T-helper 1 cell treated with Interleukin-12 subunit alpha and Interleukin-12 subunit beta and Interleukin-4 antibody, amounts not matched to agents 30 ng/mL and 1 ng/mL, for 36 hours (primary cell): ENCODE measurements at regions not wholly inside any gene's neighbourhood (a gene's known extent, or its start where the extent isn't known, plus 50 kb on each side); places are given as distances from the start of the nearest gene placed in this dataset.

ENCODE experiments used
- intact Hi-C: fragments of 100-400 bp; cut with micrococcal nuclease; formaldehyde crosslinking; loops from one replicate; pipeline ENCODE4 v1.15.1; 2024

- intact Hi-C loops: no loop called here
These were observed 112.1 kb upstream of the CNTNAP4 start for GRCh38 chr16:76164970-76165558.

- intact Hi-C loops: no loop called here
These were observed 101.5 kb upstream of the CNTNAP4 start for GRCh38 chr16:76175718-76176117.

- intact Hi-C loops: no loop called here
These were observed 101.0 kb upstream of the CNTNAP4 start for GRCh38 chr16:76176153-76176552.

GRCh38 chr16:76176616-76177015, 100.6 kb upstream of the CNTNAP4 start:
- intact Hi-C loops: no loop called here

GRCh38 chr16:76182041-76182635, 95.1 kb upstream of the CNTNAP4 start:
- intact Hi-C loops: no loop called here

- intact Hi-C loops: no loop called here
These were observed 93.6 kb upstream of the CNTNAP4 start for GRCh38 chr16:76183647-76184046.

- intact Hi-C loops: no loop called here
These were observed 87.1 kb upstream of the CNTNAP4 start for GRCh38 chr16:76190057-76190456.

- intact Hi-C loops: no loop called here
These were observed 86.7 kb upstream of the CNTNAP4 start for GRCh38 chr16:76190480-76190879.

GRCh38 chr16:76193906-76194615, 83.1 kb upstream of the CNTNAP4 start:
- intact Hi-C loops: no loop called here

GRCh38 chr16:76194616-76195015, 82.6 kb upstream of the CNTNAP4 start:
- intact Hi-C loops: no loop called here

GRCh38 chr16:76195056-76195455, 82.1 kb upstream of the CNTNAP4 start:
- intact Hi-C loops: no loop called here

- intact Hi-C loops: no loop called here
These were observed 81.6 kb upstream of the CNTNAP4 start for GRCh38 chr16:76195648-76196047.

GRCh38 chr16:76197900-76198299, 79.3 kb upstream of the CNTNAP4 start:
- intact Hi-C loops: no loop called here

- intact Hi-C loops: no loop called here
These were observed 77.5 kb upstream of the CNTNAP4 start for GRCh38 chr16:76199681-76200220.

GRCh38 chr16:76201385-76201784, 75.8 kb upstream of the CNTNAP4 start:
- intact Hi-C loops: no loop called here

- intact Hi-C loops: no loop called here
These were observed 73.0 kb upstream of the CNTNAP4 start for GRCh38 chr16:76204249-76204648.

- intact Hi-C loops: no loop called here
These were observed 69.9 kb upstream of the CNTNAP4 start for GRCh38 chr16:76207270-76207669.

GRCh38 chr16:76210157-76210556, 67.0 kb upstream of the CNTNAP4 start:
- intact Hi-C loops: no loop called here

GRCh38 chr16:76213860-76214259, 63.3 kb upstream of the CNTNAP4 start:
- intact Hi-C loops: no loop called here

GRCh38 chr16:76214856-76215255, 62.3 kb upstream of the CNTNAP4 start:
- intact Hi-C loops: no loop called here

- intact Hi-C loops: no loop called here
These were observed 55.1 kb upstream of the CNTNAP4 start for GRCh38 chr16:76222087-76222486.

- intact Hi-C loops: no loop called here
These were observed 54.3 kb upstream of the CNTNAP4 start for GRCh38 chr16:76222853-76223252.

GRCh38 chr16:76226011-76226410, 51.2 kb upstream of the CNTNAP4 start:
- intact Hi-C loops: no loop called here
